ENCODE measurements at regions not wholly inside any gene's neighbourhood (a gene's known extent, or its start where the extent isn't known, plus 50 kb on each side); places are given as distances from the start of the nearest gene placed in this dataset.

DNA sequence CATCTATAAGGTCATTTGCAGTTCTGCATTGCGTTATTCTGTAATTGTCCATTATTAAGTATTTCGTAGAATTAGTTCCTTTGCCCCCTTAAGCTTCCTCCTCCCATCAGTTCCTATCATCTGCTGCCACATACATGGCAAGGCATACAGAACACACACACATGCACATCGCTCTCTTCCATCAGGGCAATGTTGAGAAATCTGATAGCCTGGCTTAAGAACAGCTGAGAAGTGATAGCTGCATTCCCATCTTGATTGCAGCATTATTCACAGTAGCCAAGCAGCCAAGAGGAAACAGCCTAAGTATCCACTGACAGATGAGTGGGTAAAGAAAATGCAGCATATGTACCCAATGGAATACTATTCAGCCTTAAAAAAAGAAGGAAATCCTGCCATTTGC is 186.8 kb upstream of the CADM1 start:
- in situ Hi-C loops (cut with HindIII; ENCODE audit: low pct_unique_long_range_greater_than_20kb, low sequenced_read_pairs): no loop called here
- H3K4me3 ChIP-seq (ENCODE audit: low read depth in 2 of 2, low read length in 2 of 2): no peak overlapping the region
- BruUV-seq (replicated peaks): no TSS peak
- H3K27ac ChIP-seq (ENCODE audit: low read length): no peak overlapping the region
- DNase-seq (ENCODE audit: low read depth, low spot score): no peak
- CTCF ChIA-PET: no interaction called here
- H3K27me3 ChIP-seq (ENCODE audit: control insufficient read depth, insufficient read depth, low read length): no peaks in the 10 kb centered on the region
- H3K9me3 ChIP-seq (ENCODE audit: control insufficient read depth, insufficient read depth, low read depth, low read length): no peaks in the 10 kb centered on the region
- H3K4me1 ChIP-seq (ENCODE audit: control insufficient read depth, insufficient read depth, low read length): no peaks in the 10 kb centered on the region
- intact Hi-C loops (cut with micrococcal nuclease; ENCODE audit: unreplicated experiment): no loop called here
- no peaks in the 10 kb centered on the region for H3K36me3 ChIP-seq (ENCODE audit: control insufficient read depth, insufficient read depth, low read length)
- ATAC-seq: no peak
- POLR2A ChIA-PET: no interaction called here
- TF ChIP-seq SIN3A (IDR thresholded peaks at IDR 0.05; ENCODE audit: borderline replicate concordance, insufficient read depth, low read depth, low read length): no peak
- TF ChIP-seq, protein P1, sequence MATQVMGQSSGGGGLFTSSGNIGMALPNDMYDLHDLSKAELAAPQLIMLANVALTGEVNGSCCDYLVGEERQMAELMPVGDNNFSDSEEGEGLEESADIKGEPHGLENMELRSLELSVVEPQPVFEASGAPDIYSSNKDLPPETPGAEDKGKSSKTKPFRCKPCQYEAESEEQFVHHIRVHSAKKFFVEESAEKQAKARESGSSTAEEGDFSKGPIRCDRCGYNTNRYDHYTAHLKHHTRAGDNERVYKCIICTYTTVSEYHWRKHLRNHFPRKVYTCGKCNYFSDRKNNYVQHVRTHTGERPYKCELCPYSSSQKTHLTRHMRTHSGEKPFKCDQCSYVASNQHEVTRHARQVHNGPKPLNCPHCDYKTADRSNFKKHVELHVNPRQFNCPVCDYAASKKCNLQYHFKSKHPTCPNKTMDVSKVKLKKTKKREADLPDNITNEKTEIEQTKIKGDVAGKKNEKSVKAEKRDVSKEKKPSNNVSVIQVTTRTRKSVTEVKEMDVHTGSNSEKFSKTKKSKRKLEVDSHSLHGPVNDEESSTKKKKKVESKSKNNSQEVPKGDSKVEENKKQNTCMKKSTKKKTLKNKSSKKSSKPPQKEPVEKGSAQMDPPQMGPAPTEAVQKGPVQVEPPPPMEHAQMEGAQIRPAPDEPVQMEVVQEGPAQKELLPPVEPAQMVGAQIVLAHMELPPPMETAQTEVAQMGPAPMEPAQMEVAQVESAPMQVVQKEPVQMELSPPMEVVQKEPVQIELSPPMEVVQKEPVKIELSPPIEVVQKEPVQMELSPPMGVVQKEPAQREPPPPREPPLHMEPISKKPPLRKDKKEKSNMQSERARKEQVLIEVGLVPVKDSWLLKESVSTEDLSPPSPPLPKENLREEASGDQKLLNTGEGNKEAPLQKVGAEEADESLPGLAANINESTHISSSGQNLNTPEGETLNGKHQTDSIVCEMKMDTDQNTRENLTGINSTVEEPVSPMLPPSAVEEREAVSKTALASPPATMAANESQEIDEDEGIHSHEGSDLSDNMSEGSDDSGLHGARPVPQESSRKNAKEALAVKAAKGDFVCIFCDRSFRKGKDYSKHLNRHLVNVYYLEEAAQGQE (IDR thresholded peaks at IDR 0.05; ENCODE audit: insufficient read depth in 1 of 2, low read depth in 2 of 2, low read length in 1 of 2): no peak

DNA sequence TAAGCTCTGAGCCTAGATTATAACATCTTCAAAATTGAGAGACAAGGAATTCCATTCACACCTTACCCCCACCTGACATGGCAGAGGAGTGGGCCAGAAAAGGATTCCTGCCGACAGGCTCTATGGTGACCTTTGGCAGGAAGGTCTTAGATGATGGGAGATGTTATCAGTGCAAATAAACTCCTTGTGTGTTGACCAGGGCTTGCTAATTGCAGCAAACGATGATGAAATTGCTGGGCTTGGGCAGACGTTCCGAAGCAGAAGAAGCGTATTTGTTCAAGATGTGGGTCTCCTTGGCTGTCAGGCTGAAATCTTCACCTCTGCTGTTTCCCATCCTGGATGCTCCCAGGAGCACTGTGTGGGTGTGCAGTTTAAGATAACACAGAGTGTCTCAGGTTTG is 183.7 kb upstream of the CADM1 start:
- ChIA-PET CTCF (no interaction called here), POLR2A (no interaction called here)
- H3K4me1 ChIP-seq (ENCODE audit: control insufficient read depth, insufficient read depth, low read length): no peaks in the 10 kb centered on the region
- TF ChIP-seq TCF7L2 (IDR thresholded peaks at IDR 0.05; ENCODE audit: low read depth, low read length): no peak
- TF ChIP-seq, protein P2, sequence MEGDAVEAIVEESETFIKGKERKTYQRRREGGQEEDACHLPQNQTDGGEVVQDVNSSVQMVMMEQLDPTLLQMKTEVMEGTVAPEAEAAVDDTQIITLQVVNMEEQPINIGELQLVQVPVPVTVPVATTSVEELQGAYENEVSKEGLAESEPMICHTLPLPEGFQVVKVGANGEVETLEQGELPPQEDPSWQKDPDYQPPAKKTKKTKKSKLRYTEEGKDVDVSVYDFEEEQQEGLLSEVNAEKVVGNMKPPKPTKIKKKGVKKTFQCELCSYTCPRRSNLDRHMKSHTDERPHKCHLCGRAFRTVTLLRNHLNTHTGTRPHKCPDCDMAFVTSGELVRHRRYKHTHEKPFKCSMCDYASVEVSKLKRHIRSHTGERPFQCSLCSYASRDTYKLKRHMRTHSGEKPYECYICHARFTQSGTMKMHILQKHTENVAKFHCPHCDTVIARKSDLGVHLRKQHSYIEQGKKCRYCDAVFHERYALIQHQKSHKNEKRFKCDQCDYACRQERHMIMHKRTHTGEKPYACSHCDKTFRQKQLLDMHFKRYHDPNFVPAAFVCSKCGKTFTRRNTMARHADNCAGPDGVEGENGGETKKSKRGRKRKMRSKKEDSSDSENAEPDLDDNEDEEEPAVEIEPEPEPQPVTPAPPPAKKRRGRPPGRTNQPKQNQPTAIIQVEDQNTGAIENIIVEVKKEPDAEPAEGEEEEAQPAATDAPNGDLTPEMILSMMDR (IDR thresholded peaks at IDR 0.05): no peak
- H3K27ac ChIP-seq (ENCODE audit: low read length): no peak overlapping the region
- no peaks in the 10 kb centered on the region for H3K27me3 ChIP-seq (ENCODE audit: control insufficient read depth, insufficient read depth, low read length)
- intact Hi-C loops (cut with micrococcal nuclease; ENCODE audit: unreplicated experiment): no loop called here
- BruUV-seq (replicated peaks): no TSS peak
- H3K36me3 ChIP-seq (ENCODE audit: control insufficient read depth, insufficient read depth, low read length): no peaks in the 10 kb centered on the region
- no peak overlapping the region for H3K4me3 ChIP-seq (ENCODE audit: low read depth in 2 of 2, low read length in 2 of 2)
- in situ Hi-C loops (cut with HindIII; ENCODE audit: low pct_unique_long_range_greater_than_20kb, low sequenced_read_pairs): no loop called here
- ATAC-seq (no peak), DNase-seq (ENCODE audit: low read depth, low spot score) (no peak)
- no peaks in the 10 kb centered on the region for H3K9me3 ChIP-seq (ENCODE audit: control insufficient read depth, insufficient read depth, low read depth, low read length)

DNA sequence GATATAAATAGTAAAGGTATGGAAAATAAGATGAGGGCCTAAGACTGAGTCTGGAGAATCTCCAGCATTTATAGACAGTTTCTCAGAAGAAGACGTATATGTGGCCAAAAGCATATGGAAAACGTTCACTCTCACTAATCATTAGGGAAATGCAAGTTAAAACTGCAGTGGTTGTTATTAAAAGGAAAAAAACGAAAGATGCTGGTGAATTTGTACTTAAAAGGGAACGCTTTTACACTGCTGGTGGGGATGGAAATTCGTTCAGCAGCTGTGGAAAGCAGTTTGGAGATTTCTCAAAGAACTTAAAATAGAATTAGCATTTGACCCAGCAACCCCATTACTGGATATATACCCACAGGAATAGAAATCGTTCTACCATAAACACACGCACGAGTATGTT is 180.5 kb upstream of the CADM1 start:
- ChIA-PET POLR2A (no interaction called here), CTCF (no interaction called here)
- Histone ChIP-seq H3K9me3 (ENCODE audit: control insufficient read depth, insufficient read depth, low read depth, low read length) (no peaks in the 10 kb centered on the region), H3K36me3 (ENCODE audit: control insufficient read depth, insufficient read depth, low read length) (no peaks in the 10 kb centered on the region), H3K4me3 (ENCODE audit: low read depth in 2 of 2, low read length in 2 of 2) (no peak overlapping the region), H3K27me3 (ENCODE audit: control insufficient read depth, insufficient read depth, low read length) (no peaks in the 10 kb centered on the region), H3K27ac (ENCODE audit: low read length) (no peak overlapping the region), H3K4me1 (ENCODE audit: control insufficient read depth, insufficient read depth, low read length) (no peaks in the 10 kb centered on the region)
- intact Hi-C loops (cut with micrococcal nuclease; ENCODE audit: unreplicated experiment): no loop called here
- no TSS peak for BruUV-seq (replicated peaks)
- ATAC-seq (no peak), DNase-seq (ENCODE audit: low read depth, low spot score) (no peak)
- in situ Hi-C loops (cut with HindIII; ENCODE audit: low pct_unique_long_range_greater_than_20kb, low sequenced_read_pairs): no loop called here
- TF ChIP-seq SIN3A (IDR thresholded peaks at IDR 0.05; ENCODE audit: borderline replicate concordance, insufficient read depth, low read depth, low read length) (no peak), POLR2AphosphoS5 (IDR thresholded peaks at IDR 0.05; ENCODE audit: low read depth, low read length) (no peak), TCF7L2 (IDR thresholded peaks at IDR 0.05; ENCODE audit: low read depth, low read length) (no peak)
- TF ChIP-seq, protein P2 (IDR thresholded peaks at IDR 0.05): no peak
- TF ChIP-seq, protein P1 (IDR thresholded peaks at IDR 0.05; ENCODE audit: insufficient read depth in 1 of 2, low read depth in 2 of 2, low read length in 1 of 2): no peak
